NCI-H2227 (cell line): ENCODE measurements at regions not wholly inside any gene's neighbourhood (a gene's known extent, or its start where the extent isn't known, plus 50 kb on each side); places are given as distances from the start of the nearest gene placed in this dataset.

Experiments used
- DNase-seq: peaks from one replicate; lab custom pipeline; 2025; ENCODE audit not compliant: unreplicated experiment; lab: John Stamatoyannopoulos, UW

DNA sequence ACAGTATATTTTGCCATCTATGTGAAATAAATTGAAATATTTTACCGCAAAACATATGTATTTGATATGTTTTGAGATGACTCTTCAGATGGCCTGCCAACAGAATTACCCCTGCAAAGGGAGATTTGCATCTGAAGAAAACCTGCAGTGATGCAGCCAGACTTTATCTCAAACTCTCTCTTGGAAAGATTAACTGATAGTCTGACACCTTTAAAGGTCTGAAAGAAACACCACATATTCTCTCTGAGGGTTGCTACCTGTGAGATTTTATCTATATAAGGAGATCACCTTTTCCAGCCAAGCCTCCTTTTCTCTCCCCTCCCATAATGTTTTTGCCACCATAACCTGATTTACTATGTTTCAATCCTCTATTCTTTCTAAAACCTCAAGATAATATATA, 1106.3 kb upstream of the IGFBP7 start:
- no peak for DNase-seq

DNA sequence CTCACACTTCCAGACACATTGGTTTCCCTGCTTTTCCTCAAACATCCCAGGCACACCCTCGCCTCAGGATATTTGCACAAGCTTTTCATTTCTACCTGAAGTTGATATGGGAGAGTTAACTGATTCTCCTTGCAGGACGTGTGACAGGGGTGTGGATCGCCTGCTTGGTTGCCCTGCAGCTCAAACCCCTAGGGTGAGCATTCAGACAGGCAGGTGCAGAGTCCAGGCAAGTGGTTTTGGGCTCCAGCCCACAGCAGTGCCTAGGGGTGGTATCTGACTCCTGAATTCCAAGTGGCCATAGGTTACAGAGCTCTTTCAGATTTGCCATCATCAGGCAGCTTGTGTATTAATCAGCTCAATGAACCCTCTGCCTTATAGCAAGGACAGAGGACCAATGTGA, 1104.2 kb upstream of the IGFBP7 start:
- no peak for DNase-seq

DNA sequence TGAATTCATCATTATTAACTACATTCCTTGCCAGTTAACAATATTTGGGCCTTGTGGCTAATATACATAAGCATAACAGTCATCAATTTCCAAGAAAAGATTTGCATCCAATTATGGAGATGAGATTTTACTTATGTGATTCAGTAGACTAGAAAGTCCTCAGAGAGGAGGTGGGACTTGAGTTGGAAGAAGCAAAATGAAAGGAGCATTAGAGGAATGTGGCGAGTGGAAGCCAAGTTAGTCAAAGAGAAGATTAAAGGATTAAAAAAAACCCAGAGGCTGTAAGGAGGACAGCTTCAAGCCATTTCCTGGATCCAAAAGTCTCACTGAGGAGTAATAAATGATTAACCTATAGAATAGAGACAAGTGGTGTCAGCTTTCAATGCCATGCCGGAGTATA, 1099.4 kb upstream of the IGFBP7 start:
- no peak for DNase-seq

DNA sequence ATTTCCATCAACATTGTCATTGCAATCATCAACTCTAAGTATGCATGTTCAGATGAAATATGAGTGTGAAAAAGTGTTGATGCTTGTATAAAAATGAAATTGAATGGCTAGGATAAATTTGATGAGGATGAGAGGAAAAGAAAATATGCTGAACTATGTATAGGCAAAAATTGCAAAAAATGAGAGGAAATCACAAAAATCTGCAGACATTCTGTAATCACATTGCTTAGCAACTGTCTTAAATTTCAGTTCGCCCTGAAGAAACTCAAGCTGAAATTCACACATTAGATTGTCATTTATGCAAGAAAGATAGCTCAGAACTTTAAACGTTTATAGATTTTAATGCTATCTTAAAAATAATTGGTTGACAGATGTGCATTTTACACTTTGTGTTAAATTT, 1098.8 kb upstream of the IGFBP7 start:
- no peak for DNase-seq

DNA sequence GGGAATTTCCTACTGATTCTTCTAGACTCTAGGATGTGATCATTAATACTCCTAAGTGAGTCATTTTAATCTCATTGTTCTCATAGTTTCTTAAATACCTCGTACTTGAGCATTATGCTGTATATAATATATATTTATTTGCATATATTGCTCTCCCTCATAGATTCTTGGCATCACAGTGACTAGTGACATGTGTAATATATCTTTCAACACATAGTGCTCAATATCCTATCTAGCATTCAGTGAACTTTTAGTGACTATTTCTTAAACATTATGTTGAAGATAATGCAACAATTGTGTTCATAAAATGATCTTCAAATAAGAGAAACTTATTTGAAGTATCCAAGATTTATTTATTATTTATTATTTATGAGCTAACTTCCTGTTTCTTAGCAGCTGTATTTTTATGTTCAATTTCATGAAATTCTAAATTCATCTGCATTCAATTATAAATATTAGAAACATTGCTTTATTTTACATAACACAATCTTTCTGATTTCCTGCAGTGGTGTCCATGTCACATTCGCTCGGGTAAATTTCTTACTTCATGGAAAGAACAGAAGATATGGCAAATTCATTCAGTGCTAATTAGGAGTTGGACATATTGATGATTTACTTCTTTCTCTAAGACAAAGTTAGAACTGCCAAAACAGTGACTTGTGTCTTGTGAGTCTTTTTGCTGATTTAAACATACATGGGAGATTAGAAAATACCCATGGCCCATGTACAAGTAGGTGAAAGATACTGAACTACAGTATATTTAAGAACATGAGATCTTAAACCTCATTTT, 1095.5 kb upstream of the IGFBP7 start:
- no peak for DNase-seq

DNA sequence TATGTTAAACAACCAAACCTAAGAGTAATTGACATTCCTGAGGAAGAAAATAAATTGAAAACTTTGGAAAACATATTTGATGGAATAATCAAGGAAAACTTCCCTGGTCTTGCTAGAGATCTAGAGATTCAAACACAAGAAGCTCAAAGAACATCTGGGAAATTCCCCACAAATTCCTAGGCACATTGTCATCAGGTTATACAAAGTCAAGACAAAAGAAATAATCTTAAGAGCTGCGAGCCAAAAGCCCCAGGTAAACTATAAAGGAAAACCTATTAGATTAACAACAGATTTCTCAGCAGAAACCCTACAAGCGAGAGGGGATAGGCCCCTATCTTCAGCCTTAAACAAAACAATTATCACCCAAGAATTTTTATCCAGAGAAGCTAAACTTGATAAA, 1082.0 kb upstream of the IGFBP7 start:
- DNase-seq = no peak

DNA sequence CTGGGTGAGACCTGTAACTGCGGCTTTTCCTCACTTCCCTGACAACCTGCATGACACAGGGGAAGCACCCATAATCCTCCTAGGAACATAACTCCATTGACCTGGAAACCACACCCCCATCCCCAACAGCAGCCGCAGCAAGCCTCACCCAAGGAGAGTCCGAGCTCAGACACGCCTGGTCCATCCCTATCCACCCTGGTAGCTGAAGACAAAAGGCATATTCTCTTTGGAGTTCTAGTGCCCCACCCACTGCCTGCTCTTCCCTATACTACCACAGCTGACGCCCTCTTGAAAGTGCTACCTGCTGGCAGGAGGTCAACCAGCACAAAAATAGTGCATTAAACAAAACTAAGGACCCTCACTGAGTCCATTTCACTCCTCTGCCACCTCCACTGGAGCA, 1080.9 kb upstream of the IGFBP7 start:
- DNase-seq = no peak

DNA sequence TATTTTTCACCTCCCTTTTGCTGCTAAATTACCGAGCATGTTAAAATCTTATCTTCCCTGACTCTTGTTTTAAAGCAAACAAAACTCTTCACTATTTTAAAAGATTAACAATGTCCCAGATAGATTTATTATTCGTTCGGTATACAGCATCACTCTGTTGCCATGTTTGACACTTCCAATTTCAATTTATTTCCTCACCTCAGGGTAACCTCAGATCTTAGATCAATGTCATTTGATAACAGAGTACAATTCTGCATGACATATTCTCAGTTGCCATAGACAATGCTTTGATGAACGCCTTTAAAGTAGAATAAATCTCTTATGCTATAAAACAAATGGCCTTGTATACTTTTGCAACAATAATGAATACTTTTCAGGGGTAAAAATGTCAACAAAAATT, 1078.1 kb upstream of the IGFBP7 start:
- no peak for DNase-seq

DNA sequence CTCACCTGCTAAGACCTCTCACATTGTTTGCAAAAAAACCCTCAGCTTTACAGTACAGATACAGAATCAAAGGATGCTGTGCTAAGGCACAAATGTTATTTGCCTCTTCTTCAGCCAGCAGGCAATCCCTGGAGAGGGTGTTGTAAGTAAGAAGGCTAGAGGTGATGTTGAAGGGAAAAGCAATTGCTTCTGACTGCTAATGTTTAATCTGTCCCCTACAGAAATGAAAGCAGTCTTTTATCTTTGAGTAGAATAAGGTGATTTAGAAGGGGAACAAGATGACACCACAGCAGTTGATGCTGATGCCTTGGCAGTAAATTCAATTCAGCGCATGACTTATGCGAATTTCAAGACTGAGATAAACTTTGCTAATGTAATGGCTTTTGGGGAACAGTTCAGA, 1064.8 kb upstream of the IGFBP7 start:
- no peak for DNase-seq

DNA sequence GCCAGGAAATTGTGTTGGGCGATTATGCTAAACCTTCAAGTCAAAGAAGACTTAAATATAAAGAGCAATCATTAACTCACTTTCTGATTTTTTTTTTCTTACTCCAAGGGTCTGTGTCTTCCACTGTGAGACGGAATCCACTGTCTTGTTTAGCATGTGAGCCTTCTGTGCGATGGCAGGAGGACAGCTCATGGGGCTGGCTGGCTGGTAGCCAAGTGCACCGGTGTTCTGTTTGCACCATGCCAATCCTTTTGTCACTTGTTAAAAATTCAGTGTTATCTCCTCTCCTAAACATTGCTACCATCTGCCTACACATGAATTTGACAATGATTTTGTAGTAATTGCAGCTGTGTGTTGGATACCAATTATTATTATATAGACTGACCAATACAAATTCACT, 1056.3 kb upstream of the IGFBP7 start:
- no peak for DNase-seq

DNA sequence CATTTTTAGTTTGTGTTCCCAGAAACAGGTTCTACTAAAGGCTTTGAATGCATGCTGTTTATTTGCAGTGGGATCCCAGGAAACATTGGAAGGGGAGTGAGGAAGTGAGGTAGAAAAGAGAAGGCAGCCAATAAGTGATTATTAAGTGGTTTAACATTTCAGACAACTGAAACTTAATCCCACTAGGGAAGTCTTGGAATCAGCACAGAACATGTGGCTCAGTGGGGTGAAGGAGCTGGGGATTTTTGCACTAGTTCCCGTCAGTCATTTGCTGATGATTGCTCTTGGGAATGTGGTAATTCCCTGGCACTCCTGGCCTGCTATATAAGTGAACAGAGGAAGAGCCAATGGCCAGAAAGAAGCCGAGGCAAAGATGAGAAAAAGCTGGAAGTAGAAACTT, 1053.0 kb upstream of the IGFBP7 start:
- DNase-seq = no peak

DNA sequence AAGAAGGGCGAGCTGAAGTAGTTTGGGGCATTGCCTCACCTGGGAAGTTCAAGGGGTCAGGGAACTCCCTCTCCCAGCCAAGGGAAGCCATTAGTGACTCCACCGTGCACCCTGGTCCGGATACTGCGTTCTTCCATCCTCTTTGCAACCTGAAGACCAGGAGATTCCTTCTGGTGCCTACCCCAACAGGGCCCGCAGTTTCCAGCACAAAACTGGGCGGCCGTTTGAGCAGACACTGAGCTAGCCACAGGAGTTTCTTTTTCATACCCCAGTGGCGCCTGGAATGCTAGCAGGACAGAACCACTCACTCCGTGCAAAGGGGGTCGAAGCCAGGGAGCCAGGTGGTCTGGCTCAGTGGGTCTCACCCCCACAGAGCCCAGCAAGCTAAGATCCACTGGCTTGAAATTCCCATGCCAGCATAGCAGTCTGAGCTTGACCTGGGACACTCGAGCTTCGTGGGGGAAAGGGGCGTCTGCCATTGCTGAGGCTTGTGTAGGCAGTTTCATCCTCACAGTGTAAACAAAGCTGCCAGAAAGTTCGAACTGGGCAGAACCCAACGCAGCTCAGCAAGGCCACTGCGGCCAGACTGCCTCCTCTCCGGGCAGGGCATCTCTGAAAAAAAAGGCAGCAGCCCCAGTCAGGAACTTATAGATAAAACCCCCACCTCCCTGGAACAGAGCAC, 1039.4 kb upstream of the IGFBP7 start:
- no peak for DNase-seq

DNA sequence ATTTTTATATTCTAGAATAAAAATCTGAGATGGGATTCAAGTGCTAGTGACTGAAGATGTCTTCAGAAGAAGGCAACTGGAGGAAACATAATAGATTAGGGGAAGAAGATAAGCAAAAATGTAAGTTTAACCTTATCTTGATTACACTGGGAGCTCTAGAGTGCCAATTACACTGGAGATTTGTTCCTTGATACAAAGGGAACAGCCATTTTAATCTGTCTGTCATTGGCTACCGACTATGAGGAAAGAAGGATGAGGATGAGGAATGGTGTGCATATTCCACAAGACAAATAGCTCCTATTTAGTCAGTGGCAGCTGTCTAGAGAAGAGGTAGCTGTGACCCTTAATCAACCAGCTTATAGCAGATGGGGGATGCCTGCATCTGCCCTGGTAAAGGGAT, 1034.5 kb upstream of the IGFBP7 start:
- DNase-seq = no peak

DNA sequence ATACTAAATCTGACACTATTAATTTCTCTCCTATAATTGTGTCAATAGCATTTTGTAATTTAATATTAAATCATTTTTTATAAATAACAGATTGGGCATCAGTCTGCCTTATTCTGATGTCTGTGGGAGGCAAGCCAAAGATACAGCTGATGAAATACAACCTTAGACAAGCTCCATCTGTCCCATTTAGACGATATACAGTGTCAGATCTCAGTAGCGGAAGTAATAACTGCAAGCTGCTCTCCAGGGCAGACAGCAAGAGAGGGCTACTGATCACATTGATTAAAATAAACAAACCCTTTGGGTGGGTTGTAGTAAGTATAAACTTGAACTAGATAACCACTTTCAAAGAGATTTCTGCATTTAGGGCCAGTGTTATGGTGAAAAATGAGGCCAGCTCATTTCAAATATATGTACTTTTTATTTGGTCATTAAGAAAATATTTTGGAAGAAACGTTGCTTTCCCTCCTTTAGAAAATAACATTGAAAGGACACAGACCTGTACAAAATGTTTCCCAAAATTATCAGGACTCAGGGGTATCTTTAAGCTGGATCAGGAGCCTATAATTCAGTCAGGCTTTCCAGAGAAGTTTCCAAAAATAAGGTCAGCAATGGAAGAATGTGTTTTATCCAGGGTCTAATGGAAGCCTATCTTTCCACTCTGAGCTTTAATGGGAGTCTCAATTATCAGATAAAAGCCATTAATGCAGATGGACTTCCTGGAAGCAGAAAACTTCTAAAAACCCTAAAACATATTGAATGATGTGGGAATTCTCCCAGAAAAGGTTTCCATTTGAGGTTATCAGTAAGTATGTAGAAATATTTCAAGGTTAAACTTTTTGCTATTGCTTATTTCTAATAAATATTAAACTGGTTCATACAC, 1028.8 kb upstream of the IGFBP7 start:
- DNase-seq = no peak

DNA sequence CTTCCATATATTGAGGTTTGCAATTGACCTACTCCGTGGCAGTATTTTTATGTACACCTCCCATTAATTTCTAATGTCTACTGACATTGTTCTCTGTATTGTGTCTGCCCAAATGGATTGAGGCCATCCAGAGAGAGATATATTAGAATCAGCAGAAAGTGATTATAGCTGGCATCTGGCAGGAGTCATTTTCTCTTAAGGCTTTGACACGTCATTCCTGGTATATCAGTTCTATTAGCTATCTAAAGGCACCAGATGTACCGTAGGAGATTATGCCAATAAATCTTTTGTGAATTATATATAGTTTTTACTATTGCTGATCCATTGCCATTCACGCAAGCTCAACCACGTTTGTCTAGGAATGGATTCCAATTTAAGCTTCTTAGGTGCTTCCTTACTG, 1026.4 kb upstream of the IGFBP7 start:
- no peak for DNase-seq

DNA sequence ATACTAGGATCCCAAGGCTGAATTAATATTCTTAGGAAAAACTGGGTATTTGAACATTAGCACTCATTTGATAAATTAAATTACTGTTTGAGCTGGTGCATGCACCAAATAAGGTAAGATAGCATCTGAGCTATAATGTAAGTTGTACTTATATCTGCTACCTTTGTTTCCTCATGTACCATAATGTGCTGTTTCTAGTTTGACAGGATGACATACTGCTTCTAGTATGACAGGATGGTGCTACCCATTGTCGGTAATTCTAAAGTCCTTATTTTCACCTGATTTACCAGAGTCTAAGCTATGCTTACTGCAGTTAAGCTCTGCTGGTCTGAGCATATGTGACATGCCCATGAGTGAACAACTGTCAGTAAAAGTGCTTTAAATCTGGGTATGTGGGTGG, 1017.5 kb upstream of the IGFBP7 start:
- DNase-seq = no peak

DNA sequence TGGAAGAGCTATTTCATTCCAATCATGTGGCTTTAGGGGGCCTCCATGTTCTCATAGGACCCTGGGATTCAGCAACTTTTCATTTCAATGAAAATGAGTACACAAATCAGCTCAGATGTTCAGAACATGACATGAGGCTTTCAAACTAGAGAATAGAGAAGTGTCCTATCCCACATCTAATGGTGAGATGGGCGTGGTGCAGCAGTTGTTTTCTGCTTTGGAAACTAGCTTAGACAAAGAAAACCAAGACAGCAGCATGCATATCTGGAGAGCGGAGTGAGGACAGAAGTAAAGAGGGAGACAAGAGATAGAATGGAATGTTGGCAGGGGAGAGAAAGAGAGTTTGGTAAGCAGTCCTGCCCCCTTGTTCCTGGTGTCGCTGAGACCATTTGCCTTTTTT, 1009.1 kb upstream of the IGFBP7 start:
- no peak for DNase-seq

DNA sequence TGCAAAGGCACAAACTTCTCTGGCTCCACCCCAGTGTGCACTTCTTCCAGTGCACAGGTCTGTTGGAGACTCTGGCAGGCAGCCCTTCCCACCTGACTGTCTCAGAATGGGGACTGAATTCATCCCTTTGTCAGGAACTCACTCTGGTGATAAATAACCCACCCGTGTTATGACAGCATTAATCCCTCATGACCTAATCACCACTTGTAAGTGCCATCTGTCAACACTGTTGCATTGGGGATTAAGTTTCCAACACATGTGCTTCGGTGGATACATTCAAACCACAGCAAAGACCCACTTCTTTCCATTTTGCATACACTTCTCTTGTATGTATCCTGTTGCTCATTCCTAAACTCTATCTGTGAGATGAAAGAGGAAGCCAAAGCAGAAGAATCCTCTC, 1002.9 kb upstream of the IGFBP7 start:
- DNase-seq = no peak

DNA sequence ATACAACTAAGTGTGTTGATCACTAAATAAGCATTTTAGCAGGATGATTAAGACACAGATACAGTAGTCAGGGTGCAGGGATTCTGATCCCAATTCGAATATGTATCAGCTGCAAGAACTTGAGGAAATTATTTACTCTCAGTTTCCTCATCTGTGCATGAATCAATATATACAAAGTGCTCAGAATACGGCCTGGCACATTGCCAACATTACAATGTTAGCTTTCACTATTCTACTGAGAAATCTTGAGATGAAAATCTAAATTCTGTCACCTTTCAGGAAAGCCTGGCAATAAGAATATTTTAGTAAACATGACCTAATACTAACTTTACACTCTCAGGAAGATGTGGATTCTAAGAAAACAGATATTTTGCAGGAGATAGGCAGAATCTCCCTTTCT, 1001.6 kb upstream of the IGFBP7 start:
- DNase-seq = no peak

DNA sequence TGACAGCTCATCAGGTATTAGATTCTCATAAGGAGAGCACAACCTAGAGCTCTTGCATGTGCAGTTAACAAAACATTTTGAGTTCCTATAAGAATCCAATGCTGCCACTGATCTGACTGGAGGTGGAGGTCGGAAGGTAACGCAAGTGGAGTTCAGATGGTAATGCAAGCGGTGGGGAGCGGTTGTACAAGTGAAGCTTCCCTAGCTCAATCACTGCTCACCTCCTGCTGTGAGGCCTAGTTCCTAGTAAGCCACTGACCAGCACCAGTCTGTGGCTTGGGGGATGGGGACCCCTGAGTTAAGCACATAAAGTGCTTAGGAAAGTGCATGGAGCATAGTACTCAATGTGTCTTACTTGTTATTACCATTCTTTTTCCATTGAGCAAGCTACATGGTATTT, 983.2 kb upstream of the IGFBP7 start:
- no peak for DNase-seq

DNA sequence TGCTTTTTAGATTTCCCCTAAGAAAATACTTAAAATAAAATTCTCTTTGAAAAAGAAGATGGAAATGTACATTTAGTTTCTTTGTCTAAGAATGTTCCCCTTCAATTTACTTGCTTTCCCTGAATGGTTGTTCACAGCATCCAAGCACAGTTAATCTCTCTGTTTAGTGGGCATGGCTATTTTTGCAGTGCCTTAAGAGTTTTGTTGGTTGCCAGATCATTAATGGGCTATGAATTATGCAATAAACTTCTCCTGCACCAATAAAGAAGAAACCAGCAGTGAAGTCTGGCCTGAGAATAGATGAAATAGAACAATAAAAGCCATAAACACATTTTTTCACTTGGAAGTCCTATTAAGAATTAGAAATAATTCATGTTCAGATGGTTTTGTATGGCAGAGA, 980.4 kb upstream of the IGFBP7 start:
- no peak for DNase-seq

DNA sequence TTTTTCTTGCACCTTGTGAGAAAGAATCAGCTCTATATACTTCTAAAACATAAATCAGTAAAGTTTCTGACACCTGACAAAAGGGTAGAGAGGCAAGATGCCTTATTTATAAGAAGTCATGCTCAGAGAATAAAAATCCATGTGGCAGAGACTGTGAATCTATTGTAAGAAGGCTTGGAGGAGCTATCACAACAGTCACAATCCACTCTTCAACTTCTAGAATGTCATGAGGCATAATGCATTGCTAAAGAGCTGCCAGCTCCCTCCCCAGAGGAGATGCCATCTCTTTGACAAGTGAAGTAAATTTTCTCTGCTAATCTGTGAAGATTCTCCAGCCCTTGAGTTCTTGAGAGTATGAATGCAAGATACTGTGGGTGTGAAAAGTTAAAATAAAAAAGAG, 971.2 kb upstream of the IGFBP7 start:
- DNase-seq = no peak
